MG63 (cell line): ENCODE measurements at regions not wholly inside any gene's neighbourhood (a gene's known extent, or its start where the extent isn't known, plus 50 kb on each side); places are given as distances from the start of the nearest gene placed in this dataset.

Experiments
- DNase-seq: peaks from one replicate; pipeline ENCODE4 v3.0.0-alpha.2; 2020
- H3K27me3 ChIP-seq: fragments of 250-450 bp; sonication (Bioruptor Pico); 2 replicates; pipeline ENCODE4 v1.5.1; 2020; ENCODE audit warnings: mild to moderate bottlenecking, moderate library complexity
- H3K36me3 ChIP-seq: fragments of 250-450 bp; sonication (Bioruptor Pico); 2 replicates; pipeline ENCODE4 v1.5.1; 2020; ENCODE audit warnings: mild to moderate bottlenecking, moderate library complexity
- H3K4me3 ChIP-seq: fragments of 250-450 bp; sonication (Bioruptor Pico); 2 replicates; pipeline ENCODE4 v1.5.1; 2020; ENCODE audit warnings: mild to moderate bottlenecking, moderate library complexity
- H3K9me3 ChIP-seq: fragments of 250-450 bp; sonication (Bioruptor Pico); 2 replicates; pipeline ENCODE4 v1.5.1; 2020; ENCODE audit warnings: mild to moderate bottlenecking, moderate library complexity

GRCh38 chr20:63087236-63087871, 80.6 kb upstream of the BHLHE23 start:
- Histone ChIP-seq H3K4me3 (no peak overlapping the region), H3K9me3 (no peaks in the 10 kb centered on the region), H3K36me3 (no peaks in the 10 kb centered on the region), H3K27me3 (peaks cover 77% of the 10 kb centered on the region)
- DNase-seq, result no peak

GRCh38 chr20:63086421-63087235, 79.9 kb upstream of the BHLHE23 start:
- Histone ChIP-seq H3K27me3 (peaks cover 78% of the 10 kb centered on the region), H3K4me3 (no peak overlapping the region), H3K36me3 (no peaks in the 10 kb centered on the region), H3K9me3 (no peaks in the 10 kb centered on the region)
- DNase-seq, result no peak

- no peaks in the 10 kb centered on the region for H3K9me3 ChIP-seq
- no peak for DNase-seq
- H3K36me3 ChIP-seq, result no peaks in the 10 kb centered on the region
- no peak overlapping the region for H3K4me3 ChIP-seq
- peaks cover 74% of the 10 kb centered on the region for H3K27me3 ChIP-seq
Observed at GRCh38 chr20:63085151-63085861, 78.5 kb upstream of the BHLHE23 start.

DNA sequence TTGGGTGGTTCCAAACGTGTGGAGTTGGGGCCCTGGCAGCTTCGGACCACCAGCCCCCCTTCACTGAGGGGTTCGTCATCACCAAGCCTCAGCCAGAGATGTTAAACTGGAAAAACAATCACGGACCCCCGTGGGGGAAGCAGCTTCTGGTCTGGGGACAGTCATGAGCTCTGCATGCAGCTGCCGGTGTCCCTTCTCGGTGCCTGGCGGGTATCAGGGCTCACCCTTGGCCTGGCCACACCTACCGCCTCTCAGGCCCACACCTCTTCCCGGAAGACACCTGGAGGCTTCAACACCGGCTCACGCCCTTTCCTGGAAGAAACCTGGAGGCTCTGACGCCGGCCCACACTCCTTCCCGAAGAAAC, 77.8 kb upstream of the BHLHE23 start:
- H3K27me3 ChIP-seq, result peaks cover 71% of the 10 kb centered on the region
- no peaks in the 10 kb centered on the region for H3K9me3 ChIP-seq
- H3K36me3 ChIP-seq, result no peaks in the 10 kb centered on the region
- DNase-seq, result no peak
- no peak overlapping the region for H3K4me3 ChIP-seq

GRCh38 chr20:63083831-63084562, 77.2 kb upstream of the BHLHE23 start:
- DNase-seq, result no peak

DNA sequence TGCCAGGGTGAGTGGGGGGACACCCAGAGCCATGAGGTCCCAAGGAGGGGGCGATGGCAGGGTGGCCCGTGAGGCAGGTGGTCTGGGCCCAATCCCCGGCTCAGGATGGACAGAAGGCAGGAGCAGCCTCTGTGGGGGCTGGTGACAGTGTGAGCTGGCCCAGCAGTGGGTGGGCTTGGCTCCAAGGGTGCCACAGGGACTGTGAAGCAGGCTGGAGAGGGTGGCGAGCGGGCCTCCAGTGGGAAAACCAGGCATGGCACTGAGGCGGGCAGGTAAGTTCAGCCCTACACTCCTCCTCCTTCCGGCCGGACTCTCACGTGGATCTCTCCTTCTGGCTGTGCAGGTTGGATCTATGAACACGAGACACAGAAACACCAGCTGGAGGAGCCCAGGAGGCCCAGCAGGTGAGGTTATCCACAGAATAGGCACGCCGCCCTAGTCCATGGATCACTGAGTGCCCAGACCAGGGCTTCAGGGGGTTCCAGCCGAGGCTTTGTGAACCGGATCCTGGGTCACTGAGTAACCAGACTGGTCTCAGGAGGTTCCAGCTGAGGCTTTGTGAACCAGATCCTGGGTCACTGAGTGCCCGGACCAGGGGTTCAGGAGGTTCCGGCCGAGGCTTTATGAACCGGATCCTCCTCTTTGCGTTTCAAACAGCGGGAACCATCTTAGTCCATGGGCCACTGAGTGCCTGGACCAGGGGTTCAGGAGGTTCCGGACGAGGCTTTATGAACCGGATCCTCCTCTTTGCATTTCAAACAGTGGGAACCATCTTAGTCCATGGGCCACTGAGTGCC, 76.4 kb upstream of the BHLHE23 start:
- Histone ChIP-seq H3K36me3 (no peaks in the 10 kb centered on the region), H3K9me3 (peaks cover 3% of the 10 kb centered on the region; the same call in 1 of the 2 replicates), H3K4me3 (no peak overlapping the region), H3K27me3 (peaks cover 60% of the 10 kb centered on the region)
- DNase-seq, result no peak

More at GRCh38 chr20:63083831-63084562, 77.2 kb upstream of the BHLHE23 start:
- Histone ChIP-seq H3K36me3 (no peaks in the 10 kb centered on the region), H3K9me3 (no peaks in the 10 kb centered on the region), H3K4me3 (no peak overlapping the region), H3K27me3 (peaks cover 69% of the 10 kb centered on the region)

DNA sequence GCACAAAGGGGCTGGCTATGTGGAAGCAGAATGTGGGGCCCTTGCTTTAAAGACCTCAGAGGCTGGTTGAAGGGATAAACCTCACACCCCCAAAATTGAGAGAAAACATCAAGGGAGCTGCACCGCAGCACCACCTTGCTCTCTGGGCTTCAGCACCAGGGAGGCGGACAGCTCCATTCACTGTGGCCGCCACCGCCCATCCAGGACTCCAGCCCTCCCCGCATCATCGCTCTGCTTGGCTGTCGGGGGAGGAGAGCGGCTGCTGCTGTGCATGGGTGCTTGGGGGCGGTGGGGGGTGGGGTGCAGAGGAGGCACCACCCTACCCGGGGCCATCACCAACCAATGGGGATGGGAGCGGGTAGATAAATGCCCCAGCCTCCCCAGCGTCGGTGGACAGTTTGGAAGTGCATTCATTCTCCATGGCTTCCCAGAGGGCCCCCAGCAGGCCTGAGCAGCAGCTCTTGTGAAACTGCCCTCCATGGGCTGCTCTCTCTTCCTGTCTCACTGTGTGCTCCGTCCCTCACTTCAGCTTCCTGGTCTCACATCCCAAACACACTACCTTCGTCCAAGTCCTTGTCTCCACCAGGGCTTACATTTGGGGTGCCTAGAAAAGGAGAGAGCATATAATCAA, 75.7 kb upstream of the BHLHE23 start:
- peak; percentile 59 for DNase-seq
- H3K4me3 ChIP-seq, result no peak overlapping the region

GRCh38 chr20:63081831-63082230, 75.1 kb upstream of the BHLHE23 start:
- H3K36me3 ChIP-seq, result no peaks in the 10 kb centered on the region
- H3K9me3 ChIP-seq, result peaks cover 14% of the 10 kb centered on the region
- no peak overlapping the region for H3K4me3 ChIP-seq
- peaks cover 47% of the 10 kb centered on the region for H3K27me3 ChIP-seq
- no peak for DNase-seq

More for the DNA sequence above, 75.7 kb upstream of the BHLHE23 start:
- Histone ChIP-seq H3K27me3 (peaks cover 53% of the 10 kb centered on the region), H3K9me3 (peaks cover 8% of the 10 kb centered on the region), H3K36me3 (no peaks in the 10 kb centered on the region)

DNA sequence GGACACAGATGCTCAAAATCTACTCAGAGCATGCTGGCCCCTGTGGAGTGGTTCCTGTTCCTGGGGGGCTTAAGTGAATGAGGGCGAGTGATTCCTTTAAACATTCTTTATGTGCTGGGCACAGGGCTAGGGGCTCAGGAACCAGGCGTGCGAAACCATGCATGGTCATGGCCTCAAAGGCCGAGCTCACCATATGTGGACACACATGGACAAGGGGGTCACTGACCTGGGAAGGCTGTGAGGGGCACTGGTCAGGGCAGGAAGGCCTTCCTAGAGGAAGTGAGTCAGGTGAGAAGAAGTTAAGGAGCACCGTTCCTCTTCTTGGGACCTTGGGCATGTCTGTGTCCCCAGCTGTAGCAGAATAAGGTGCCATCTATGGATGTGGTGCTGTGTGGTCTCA, 74.6 kb upstream of the BHLHE23 start:
- Histone ChIP-seq H3K36me3 (no peaks in the 10 kb centered on the region), H3K9me3 (peaks cover 16% of the 10 kb centered on the region), H3K27me3 (peaks cover 44% of the 10 kb centered on the region), H3K4me3 (no peak overlapping the region)
- DNase-seq, result no peak

DNA sequence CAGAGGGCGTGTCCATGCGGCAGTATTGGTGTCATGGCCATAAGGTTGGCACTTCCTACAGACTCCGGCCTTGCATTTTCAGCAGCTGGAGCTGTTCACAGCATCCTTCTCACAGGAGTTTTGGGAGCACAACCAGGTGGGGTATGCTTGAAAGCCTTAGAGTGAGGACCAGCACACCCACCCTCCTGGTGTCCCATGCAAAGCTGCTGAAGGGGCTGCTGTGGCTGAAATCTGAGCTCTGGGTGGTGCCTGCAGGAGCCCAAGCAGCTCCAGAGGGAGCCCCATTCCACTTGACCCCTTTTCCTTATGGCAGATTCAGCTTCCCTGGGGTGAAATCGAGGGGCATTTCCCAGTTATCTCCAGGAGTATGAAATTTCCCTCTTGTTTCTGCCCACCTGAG, 74.0 kb upstream of the BHLHE23 start:
- no peak overlapping the region for H3K4me3 ChIP-seq
- peaks cover 41% of the 10 kb centered on the region for H3K27me3 ChIP-seq
- no peak for DNase-seq
- H3K9me3 ChIP-seq, result peaks cover 19% of the 10 kb centered on the region
- H3K36me3 ChIP-seq, result no peaks in the 10 kb centered on the region

DNA sequence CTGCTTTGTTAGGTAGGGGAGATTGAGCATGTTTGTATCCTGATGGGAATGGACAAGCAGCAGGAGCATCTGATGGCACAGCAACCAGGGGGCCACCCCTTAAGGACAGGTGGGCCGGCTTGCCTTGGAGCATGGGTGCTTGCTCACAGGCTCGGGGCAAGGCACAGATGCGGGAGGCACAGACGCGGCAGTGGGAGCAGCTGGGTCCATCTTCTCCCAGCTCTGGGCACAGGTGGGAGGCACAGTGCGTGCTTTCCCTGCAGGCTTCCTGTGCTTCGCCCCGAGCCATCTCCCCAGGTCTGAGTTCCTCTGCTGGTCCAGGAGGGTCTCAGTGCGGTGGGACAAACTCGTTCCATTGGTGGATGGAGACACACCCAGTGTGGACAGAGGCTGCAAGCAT, 73.6 kb upstream of the BHLHE23 start:
- DNase-seq, result no peak
- H3K9me3 ChIP-seq, result peaks cover 19% of the 10 kb centered on the region
- peaks cover 41% of the 10 kb centered on the region for H3K27me3 ChIP-seq
- no peak overlapping the region for H3K4me3 ChIP-seq
- no peaks in the 10 kb centered on the region for H3K36me3 ChIP-seq

- Histone ChIP-seq H3K4me3 (no peak overlapping the region), H3K9me3 (peaks cover 21% of the 10 kb centered on the region), H3K36me3 (no peaks in the 10 kb centered on the region), H3K27me3 (peaks cover 36% of the 10 kb centered on the region)
- DNase-seq, result no peak
Observed at GRCh38 chr20:63079971-63080370, 73.2 kb upstream of the BHLHE23 start.

DNA sequence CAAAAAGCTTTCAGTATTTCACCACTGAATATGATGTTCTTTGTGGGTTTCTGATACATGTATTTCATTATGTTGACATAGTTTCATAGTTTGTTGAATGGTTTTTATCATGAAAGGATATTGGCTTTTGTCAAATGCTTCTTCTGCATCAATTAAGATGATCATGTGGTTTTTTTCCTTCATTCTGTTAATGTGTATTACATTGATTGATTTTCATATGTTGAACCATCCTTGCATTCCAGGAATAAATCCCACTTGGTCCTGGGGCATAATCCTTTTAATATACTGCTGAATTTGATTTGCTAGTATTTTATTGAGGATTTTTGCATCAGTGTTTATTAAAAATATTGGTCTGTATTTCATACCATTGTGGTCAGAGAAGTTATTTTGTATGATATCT, 70.9 kb upstream of the BHLHE23 start:
- H3K4me3 ChIP-seq, result no peak overlapping the region
- H3K27me3 ChIP-seq, result peaks cover 17% of the 10 kb centered on the region
- H3K36me3 ChIP-seq, result no peaks in the 10 kb centered on the region
- no peak for DNase-seq
- H3K9me3 ChIP-seq, result peaks cover 21% of the 10 kb centered on the region

DNA sequence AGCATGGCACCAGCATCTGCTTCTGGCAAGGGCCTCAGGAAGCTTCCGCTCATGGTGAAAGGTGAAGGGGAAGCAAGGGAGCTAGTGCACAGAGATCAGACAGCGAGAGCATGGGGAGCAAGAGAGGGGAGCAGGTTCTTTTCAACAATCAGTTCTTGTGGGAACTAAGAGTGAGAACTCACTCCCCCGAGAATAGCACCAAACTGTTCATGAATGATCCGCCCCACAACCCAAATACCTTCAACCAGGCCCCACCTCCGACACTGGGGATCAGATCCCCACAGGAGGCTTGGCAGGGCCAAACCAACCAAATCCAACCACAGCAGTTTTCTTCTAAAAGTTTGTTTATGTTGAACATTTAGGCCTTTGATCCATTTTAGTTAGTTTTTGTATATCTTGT, 69.7 kb upstream of the BHLHE23 start:
- H3K36me3 ChIP-seq, result no peaks in the 10 kb centered on the region
- peaks cover 21% of the 10 kb centered on the region for H3K9me3 ChIP-seq
- H3K4me3 ChIP-seq, result no peak overlapping the region
- peaks cover 12% of the 10 kb centered on the region; the same call in 1 of the 2 replicates for H3K27me3 ChIP-seq
- DNase-seq, result no peak

DNA sequence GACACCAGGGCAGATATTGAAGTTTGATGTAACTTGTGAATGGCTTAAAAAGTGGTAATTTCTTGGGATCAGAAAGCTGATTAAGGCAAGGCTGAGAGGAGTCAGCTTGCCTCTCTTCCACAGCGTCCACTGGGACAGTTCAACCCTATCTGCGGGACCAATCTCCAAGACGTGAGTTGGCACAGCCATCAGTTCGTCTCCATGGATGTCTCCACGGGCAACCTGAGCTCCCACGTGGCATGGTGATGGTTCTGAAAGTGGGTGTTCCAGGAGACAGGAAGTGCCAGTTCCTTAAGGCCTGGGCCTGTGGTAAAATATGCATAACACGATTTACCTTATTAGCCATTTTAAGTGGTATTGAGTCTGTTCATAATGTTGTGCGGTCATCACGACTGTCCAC, 67.9 kb upstream of the BHLHE23 start:
- no peak for DNase-seq
- H3K36me3 ChIP-seq, result no peaks in the 10 kb centered on the region

DNA sequence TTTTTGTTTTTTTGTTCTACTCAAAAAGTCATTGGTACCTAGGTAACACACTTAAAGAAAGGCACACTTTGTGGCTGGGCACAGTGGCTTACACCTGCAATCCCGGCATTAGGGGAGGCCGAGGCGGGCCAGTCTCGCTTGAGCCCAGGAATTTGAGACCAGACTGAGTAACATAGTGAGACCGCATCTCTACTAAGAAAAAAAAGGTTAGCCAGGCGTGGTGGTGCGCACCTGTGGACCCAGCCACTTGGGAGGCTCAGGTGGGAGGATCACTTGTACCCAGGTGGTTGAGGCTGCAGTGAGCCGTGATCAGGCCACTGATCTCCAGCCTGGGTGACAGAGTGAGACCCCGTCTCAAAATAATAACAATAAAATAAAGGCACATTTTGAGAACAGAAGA, 67.4 kb upstream of the BHLHE23 start:
- DNase-seq, result no peak
- Histone ChIP-seq H3K36me3 (no peaks in the 10 kb centered on the region), H3K27me3 (peaks cover 12% of the 10 kb centered on the region; the same call in 1 of the 2 replicates), H3K9me3 (peaks cover 21% of the 10 kb centered on the region), H3K4me3 (no peak overlapping the region)

More for the DNA sequence above, 67.9 kb upstream of the BHLHE23 start:
- Histone ChIP-seq H3K4me3 (no peak overlapping the region), H3K9me3 (peaks cover 21% of the 10 kb centered on the region), H3K27me3 (peaks cover 12% of the 10 kb centered on the region; the same call in 1 of the 2 replicates)
